Sigmoid colon (tissue), 3 donors: ENCODE measurements at regions not wholly inside any gene's neighbourhood (a gene's known extent, or its start where the extent isn't known, plus 50 kb on each side); places are given as distances from the start of the nearest gene placed in this dataset.

Source experiments
- POLR2A ChIP-seq, 2 donors: fragments of 450-650 bp; IDR thresholded peaks; one replicate each; pipeline ENCODE4 v1.6.1; 2016; ENCODE audit warnings: antibody characterized with exemption in 2 of 2, mild to moderate bottlenecking in 2 of 2, moderate library complexity in 2 of 2
- TF ChIP-seq, protein P1 (sequence below), 4 experiments: fragments of 450-650 bp in 3 of 4; fragments of 200-600 bp in 1 of 4; IDR thresholded peaks; one replicate each; pipeline ENCODE4 v1.5.1; 2016 to 2019; ENCODE audit warnings: antibody characterized with exemption in 4 of 4, mild to moderate bottlenecking in 3 of 4, moderate library complexity in 2 of 4

DNA sequence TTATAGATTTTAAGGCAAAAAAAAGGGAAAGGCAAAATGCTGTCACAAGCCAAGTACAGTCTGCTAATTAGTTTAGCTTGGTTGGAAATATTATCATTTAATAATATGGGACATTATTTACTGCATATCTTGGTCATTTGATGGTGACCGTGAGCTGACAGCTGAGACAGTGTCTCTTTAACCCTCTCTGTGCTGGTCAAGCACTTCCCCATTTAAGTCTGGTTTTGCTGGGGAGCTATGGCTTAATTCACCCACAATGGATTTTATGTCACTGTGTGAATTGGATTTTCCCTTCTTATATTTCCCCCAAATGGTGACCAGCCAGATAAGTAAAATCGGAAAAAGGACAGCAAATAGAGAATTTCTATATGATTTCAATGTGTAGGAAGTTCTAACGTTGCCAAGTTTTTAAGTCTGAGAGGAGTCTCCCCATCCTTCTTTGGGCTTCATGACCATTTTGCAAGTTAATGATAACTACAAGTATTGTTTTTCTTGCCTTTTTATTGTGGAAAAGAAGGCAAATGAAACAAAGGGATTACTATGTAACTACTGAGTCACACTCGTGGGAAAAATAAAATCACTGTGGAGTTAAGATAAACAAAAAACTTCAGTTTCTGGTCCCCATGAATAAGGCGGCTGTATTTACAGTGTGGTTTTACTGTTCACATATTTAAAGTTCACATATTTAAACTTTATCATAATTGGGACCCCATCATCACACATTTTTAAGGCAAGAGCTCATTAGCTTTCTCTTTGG lies 373.5 kb downstream of the NR2F2 start:
- TF ChIP-seq, protein P1, sequence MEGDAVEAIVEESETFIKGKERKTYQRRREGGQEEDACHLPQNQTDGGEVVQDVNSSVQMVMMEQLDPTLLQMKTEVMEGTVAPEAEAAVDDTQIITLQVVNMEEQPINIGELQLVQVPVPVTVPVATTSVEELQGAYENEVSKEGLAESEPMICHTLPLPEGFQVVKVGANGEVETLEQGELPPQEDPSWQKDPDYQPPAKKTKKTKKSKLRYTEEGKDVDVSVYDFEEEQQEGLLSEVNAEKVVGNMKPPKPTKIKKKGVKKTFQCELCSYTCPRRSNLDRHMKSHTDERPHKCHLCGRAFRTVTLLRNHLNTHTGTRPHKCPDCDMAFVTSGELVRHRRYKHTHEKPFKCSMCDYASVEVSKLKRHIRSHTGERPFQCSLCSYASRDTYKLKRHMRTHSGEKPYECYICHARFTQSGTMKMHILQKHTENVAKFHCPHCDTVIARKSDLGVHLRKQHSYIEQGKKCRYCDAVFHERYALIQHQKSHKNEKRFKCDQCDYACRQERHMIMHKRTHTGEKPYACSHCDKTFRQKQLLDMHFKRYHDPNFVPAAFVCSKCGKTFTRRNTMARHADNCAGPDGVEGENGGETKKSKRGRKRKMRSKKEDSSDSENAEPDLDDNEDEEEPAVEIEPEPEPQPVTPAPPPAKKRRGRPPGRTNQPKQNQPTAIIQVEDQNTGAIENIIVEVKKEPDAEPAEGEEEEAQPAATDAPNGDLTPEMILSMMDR (IDR thresholded peaks at IDR 0.05), result no peak
- no peak for TF ChIP-seq POLR2A (IDR thresholded peaks at IDR 0.05)
